ENCODE measurements at regions not wholly inside any gene's neighbourhood (a gene's known extent, or its start where the extent isn't known, plus 50 kb on each side); places are given as distances from the start of the nearest gene placed in this dataset.

DNA sequence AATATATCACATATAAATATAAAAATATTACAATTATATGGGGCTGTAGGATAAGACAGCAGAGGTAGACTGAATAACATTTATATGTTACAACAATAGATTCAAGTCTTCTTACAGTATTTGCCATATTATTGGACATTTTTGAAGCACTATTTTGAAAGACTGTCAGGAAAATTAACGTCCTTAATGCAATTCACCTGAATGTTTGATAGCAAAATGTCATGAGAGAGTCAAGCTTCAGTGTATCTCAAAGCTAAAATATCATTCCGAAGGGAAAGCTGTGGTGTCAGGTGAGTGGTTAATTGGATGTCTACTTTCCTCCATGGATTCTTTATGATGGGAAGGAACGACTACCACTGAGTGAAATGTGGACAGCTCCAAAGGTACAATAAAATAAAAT is 1004.0 kb downstream of the HACE1 start:
- TF ChIP-seq, protein P1, sequence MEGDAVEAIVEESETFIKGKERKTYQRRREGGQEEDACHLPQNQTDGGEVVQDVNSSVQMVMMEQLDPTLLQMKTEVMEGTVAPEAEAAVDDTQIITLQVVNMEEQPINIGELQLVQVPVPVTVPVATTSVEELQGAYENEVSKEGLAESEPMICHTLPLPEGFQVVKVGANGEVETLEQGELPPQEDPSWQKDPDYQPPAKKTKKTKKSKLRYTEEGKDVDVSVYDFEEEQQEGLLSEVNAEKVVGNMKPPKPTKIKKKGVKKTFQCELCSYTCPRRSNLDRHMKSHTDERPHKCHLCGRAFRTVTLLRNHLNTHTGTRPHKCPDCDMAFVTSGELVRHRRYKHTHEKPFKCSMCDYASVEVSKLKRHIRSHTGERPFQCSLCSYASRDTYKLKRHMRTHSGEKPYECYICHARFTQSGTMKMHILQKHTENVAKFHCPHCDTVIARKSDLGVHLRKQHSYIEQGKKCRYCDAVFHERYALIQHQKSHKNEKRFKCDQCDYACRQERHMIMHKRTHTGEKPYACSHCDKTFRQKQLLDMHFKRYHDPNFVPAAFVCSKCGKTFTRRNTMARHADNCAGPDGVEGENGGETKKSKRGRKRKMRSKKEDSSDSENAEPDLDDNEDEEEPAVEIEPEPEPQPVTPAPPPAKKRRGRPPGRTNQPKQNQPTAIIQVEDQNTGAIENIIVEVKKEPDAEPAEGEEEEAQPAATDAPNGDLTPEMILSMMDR (IDR thresholded peaks at IDR 0.05) = no peak
- no peak for TF ChIP-seq POLR2A (IDR thresholded peaks at IDR 0.05)

All from tibial nerve (tissue), 3 donors.